GM06990 (cell line): ENCODE measurements at regions not wholly inside any gene's neighbourhood (a gene's known extent, or its start where the extent isn't known, plus 50 kb on each side); places are given as distances from the start of the nearest gene placed in this dataset.

Experiments used
- DNase-seq: peaks from one replicate; pipeline ENCODE4 v3.0.0-alpha.2; 2011; ENCODE audit not compliant: insufficient read length; ENCODE audit errors: extremely low read depth
- H3K27me3 ChIP-seq: replicated peaks from 2 replicates; pipeline ENCODE4 v1.6.0; 2011; ENCODE audit warnings: low read length; ENCODE audit not compliant: control insufficient read depth, insufficient read depth
- H3K36me3 ChIP-seq: 2 replicates; pipeline ENCODE4 v1.5.1; 2011; ENCODE audit warnings: low read length; ENCODE audit not compliant: control insufficient read depth, insufficient read depth
- H3K4me3 ChIP-seq: replicated peaks from 2 replicates; pipeline ENCODE4 v1.5.1; 2011; ENCODE audit warnings: low read depth, mild to moderate bottlenecking, control low read depth, low read length
- CTCF ChIP-seq: IDR thresholded peaks from 2 replicates; pipeline ENCODE4 v1.5.1; 2011; ENCODE audit warnings: low read length, control low read depth, mild to moderate bottlenecking, inconsistent platforms; ENCODE audit not compliant: insufficient read depth, poor library complexity, severe bottlenecking

DNA sequence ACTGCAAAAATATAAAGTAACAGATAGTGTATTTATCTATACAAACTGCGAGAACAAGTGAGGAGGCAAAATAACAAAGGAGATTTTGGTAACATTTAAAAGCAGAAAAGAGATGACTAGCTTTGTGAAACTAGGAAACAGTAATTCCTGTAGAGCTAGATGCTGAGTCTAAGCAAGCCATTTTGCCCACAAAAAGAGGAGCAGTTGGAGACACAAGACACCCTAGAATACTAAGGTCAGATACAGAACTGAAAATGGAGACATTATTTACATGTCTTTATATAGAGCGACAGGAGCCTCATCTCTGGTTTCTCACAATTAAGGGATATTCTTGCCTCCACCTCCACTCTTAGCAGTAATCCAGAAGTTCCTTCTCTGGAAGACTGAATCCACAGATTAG, 732.4 kb upstream of the GBE1 start:
- no peaks in the 10 kb centered on the region for H3K27me3 ChIP-seq
- H3K4me3 ChIP-seq = no peak overlapping the region
- no peaks in the 10 kb centered on the region for H3K36me3 ChIP-seq
- DNase-seq = no peak
- TF ChIP-seq CTCF = no peak

GRCh38 chr3:82475306-82475705, 713.9 kb upstream of the GBE1 start:
- DNase-seq = no peak
- H3K4me3 ChIP-seq = no peak overlapping the region
- no peak for TF ChIP-seq CTCF
- no peaks in the 10 kb centered on the region for H3K27me3 ChIP-seq
- H3K36me3 ChIP-seq = no peaks in the 10 kb centered on the region

GRCh38 chr3:82474711-82475110, 713.3 kb upstream of the GBE1 start:
- Histone ChIP-seq H3K4me3 (no peak overlapping the region), H3K27me3 (no peaks in the 10 kb centered on the region), H3K36me3 (no peaks in the 10 kb centered on the region)
- no peak for TF ChIP-seq CTCF
- no peak for DNase-seq

DNA sequence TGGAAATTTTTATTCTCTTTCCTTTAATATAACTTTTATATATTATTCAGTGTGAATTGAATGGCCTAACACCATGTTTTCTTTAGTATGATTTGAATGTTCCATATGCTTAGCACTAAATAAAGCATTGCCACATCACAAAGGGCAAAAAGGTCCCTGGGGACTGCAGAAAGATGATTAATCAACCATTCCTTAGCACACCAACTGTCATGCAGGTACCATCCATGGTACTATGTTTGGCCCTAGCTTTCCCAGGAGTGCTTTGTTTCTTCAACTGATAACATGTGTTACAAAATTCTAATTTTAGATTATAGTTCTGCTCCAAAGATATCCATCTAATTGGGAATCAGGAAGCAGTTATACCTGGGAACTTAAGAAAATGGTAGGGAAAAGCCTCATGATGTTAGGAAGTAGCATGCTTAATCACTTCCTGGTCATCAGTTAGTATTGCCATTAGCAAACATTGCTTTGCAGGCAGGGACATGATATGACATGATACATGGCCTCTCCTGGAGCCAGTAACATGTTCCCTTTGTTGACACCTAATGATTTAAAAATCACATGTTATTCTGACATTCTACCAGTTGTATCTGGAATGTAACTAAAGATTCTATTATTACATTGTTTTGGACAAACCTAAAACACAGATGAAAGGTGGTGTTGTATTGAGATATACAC, 712.6 kb upstream of the GBE1 start:
- Histone ChIP-seq H3K4me3 (no peak overlapping the region), H3K36me3 (no peaks in the 10 kb centered on the region), H3K27me3 (no peaks in the 10 kb centered on the region)
- no peak for DNase-seq
- no peak for TF ChIP-seq CTCF

DNA sequence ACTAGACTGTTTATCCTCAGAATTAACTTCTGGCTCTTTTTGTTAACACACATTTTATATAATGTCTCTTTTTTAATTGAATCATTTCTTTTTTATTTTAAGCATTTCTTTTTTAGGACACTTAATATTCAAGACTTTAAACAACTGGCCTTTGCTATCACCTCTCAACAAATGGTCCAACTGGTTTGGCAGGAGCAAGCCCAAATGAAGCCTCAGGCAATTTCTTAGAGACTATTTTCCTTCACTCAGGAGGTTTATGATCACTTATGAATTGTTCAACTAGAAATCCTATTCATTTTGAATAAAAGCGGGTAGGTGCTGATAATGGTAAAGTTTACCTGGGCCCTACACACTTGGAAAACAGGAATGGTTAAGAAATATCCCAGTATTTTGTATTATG, 705.6 kb upstream of the GBE1 start:
- no peak for TF ChIP-seq CTCF
- DNase-seq = no peak
- no peaks in the 10 kb centered on the region for H3K36me3 ChIP-seq
- H3K27me3 ChIP-seq = no peaks in the 10 kb centered on the region
- H3K4me3 ChIP-seq = no peak overlapping the region

DNA sequence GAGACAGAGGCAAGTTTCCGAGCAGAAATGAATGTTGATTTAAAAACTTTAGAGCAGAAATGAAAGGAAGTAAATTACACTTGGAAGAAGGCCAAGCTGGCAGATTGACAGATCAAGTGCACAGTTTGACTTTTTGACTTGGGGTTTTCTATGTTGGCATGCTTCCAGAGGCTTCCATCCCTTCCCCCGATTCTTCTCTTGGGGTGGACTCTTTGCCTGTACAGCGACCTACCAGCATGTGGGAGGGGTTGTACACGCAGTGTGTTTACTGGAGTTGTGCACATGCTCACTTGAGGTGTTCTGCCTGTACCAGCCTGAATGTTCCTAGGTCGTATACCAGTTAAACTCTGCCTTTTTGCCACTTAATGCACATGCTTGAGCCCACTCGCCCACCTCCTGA, 701.5 kb upstream of the GBE1 start:
- Histone ChIP-seq H3K4me3 (no peak overlapping the region), H3K36me3 (no peaks in the 10 kb centered on the region), H3K27me3 (no peaks in the 10 kb centered on the region)
- TF ChIP-seq CTCF = no peak
- DNase-seq = no peak
